SU-DHL-6 (cell line): ENCODE measurements at regions not wholly inside any gene's neighbourhood (a gene's known extent, or its start where the extent isn't known, plus 50 kb on each side); places are given as distances from the start of the nearest gene placed in this dataset.

Source experiments
- H2AFZ ChIP-seq: fragments of 200-600 bp; sonication (generic); 2 replicates; pipeline ENCODE4 v1.6.1; 2014; ENCODE audit warnings: low read depth, mild to moderate bottlenecking, moderate library complexity, mixed read lengths, antibody characterized with exemption, low read length; ENCODE audit not compliant: severe bottlenecking
- H3F3A ChIP-seq: fragments of 200-600 bp; shearing (Covaris generic); 2 replicates; pipeline ENCODE4 v1.6.0; 2016; ENCODE audit warnings: antibody characterized with exemption, mild to moderate bottlenecking; ENCODE audit not compliant: insufficient read depth
- H3K27ac ChIP-seq: fragments of 200-600 bp; sonication (generic); 2 replicates; pipeline ENCODE4 v1.5.1; 2016; ENCODE audit warnings: low read depth, mild to moderate bottlenecking, low read length, moderate library complexity, mixed read lengths
- H3K27me3 ChIP-seq: fragments of 200-600 bp; sonication (generic), shearing (Covaris generic); 2 replicates; pipeline ENCODE4 v1.6.0; 2014; ENCODE audit warnings: mild to moderate bottlenecking, low read length
- H3K36me3 ChIP-seq: fragments of 200-600 bp; sonication (generic); 2 replicates; pipeline ENCODE4 v1.6.1; 2014; ENCODE audit warnings: mild to moderate bottlenecking, low read length, mixed read lengths
- H3K4me2 ChIP-seq: fragments of 300-600, 200-600 bp; shearing (Covaris generic), sonication (generic); 2 replicates; pipeline ENCODE4 v1.6.0; 2014; ENCODE audit warnings: low read length, low read depth, mild to moderate bottlenecking; ENCODE audit not compliant: poor library complexity, severe bottlenecking
- H3K4me3 ChIP-seq: fragments of 200-600 bp; sonication (generic); 2 replicates; pipeline ENCODE4 v1.5.1; 2014; ENCODE audit warnings: antibody characterized with exemption, low read length, mild to moderate bottlenecking, mixed read lengths; ENCODE audit not compliant: insufficient read depth, poor library complexity, severe bottlenecking
- H3K79me2 ChIP-seq: fragments of 200-600 bp; sonication (generic); 2 replicates; pipeline ENCODE4 v1.6.1; 2014; ENCODE audit warnings: mild to moderate bottlenecking, low read length, moderate library complexity; ENCODE audit not compliant: insufficient read depth
- H3K9ac ChIP-seq: fragments of 200-600 bp; sonication (generic); 2 replicates; pipeline ENCODE4 v1.7.0; 2014; ENCODE audit warnings: mild to moderate bottlenecking, low read length
- H3K9me2 ChIP-seq: fragments of 200-600 bp; sonication (generic); replicated peaks from 2 replicates; pipeline ENCODE4 v1.6.1; 2014; ENCODE audit warnings: low read length; ENCODE audit not compliant: insufficient read depth
- H3K9me3 ChIP-seq: fragments of 200-600 bp; sonication (generic); 2 replicates; pipeline ENCODE4 v1.6.1; 2014; ENCODE audit warnings: low read length, mixed read lengths; ENCODE audit not compliant: insufficient read depth
- H4K20me1 ChIP-seq: fragments of 200-600 bp; sonication (generic); 2 replicates; pipeline ENCODE4 v1.6.1; 2014; ENCODE audit warnings: low read depth, mild to moderate bottlenecking, antibody characterized with exemption, low read length, moderate library complexity, mixed read lengths
- CTCF ChIP-seq: fragments of 200-600 bp; sonication (generic); IDR thresholded peaks from one replicate; pipeline ENCODE4 v1.5.1; 2017; ENCODE audit warnings: antibody characterized with exemption, mild to moderate bottlenecking, low read length, moderate library complexity; ENCODE audit not compliant: insufficient read depth, poor library complexity, severe bottlenecking
- EZH2phosphoT487 ChIP-seq: fragments of 200-600 bp; sonication (generic), shearing (Covaris generic); conservative IDR thresholded peaks from 2 replicates; pipeline ENCODE4 v1.6.1; 2018; ENCODE audit warnings: mild to moderate bottlenecking, antibody characterized with exemption, low read length, moderate library complexity, mixed read lengths

- Histone ChIP-seq H2AFZ (no peak overlapping the region), H3K9me3 (no peaks in the 10 kb centered on the region), H3F3A (no peaks in the 10 kb centered on the region), H3K36me3 (no peaks in the 10 kb centered on the region), H3K79me2 (no peaks in the 10 kb centered on the region), H3K9me2 (no peaks in the 10 kb centered on the region), H4K20me1 (no peaks in the 10 kb centered on the region), H3K27me3 (no peaks in the 10 kb centered on the region), H3K27ac (no peak overlapping the region), H3K4me2 (no peak overlapping the region), H3K9ac (no peak overlapping the region), H3K4me3 (no peak overlapping the region)
- no peak for TF ChIP-seq EZH2phosphoT487
Observed at GRCh38 chr11:128184981-128185380, 402.4 kb downstream of the ETS1 start.

- Histone ChIP-seq H3K27ac (no peak overlapping the region), H3K9me2 (no peaks in the 10 kb centered on the region), H4K20me1 (no peaks in the 10 kb centered on the region), H3F3A (no peaks in the 10 kb centered on the region), H3K9ac (no peak overlapping the region), H3K9me3 (no peaks in the 10 kb centered on the region), H3K36me3 (no peaks in the 10 kb centered on the region), H3K27me3 (no peaks in the 10 kb centered on the region), H2AFZ (no peak overlapping the region), H3K4me3 (no peak overlapping the region), H3K79me2 (no peaks in the 10 kb centered on the region), H3K4me2 (no peak overlapping the region)
- TF ChIP-seq EZH2phosphoT487 (no peak), CTCF (no peak)
Observed at GRCh38 chr11:128182844-128183243, 404.5 kb downstream of the ETS1 start.

GRCh38 chr11:128181984-128182383 is 405.4 kb downstream of the ETS1 start:
- H3K9me3 ChIP-seq: no peaks in the 10 kb centered on the region
- TF ChIP-seq CTCF (no peak), EZH2phosphoT487 (no peak)
- H3F3A ChIP-seq: no peaks in the 10 kb centered on the region
- no peak overlapping the region for H3K27ac ChIP-seq
- H3K9me2 ChIP-seq: no peaks in the 10 kb centered on the region
- no peak overlapping the region for H2AFZ ChIP-seq
- H3K79me2 ChIP-seq: no peaks in the 10 kb centered on the region
- H3K4me2 ChIP-seq: no peak overlapping the region
- H3K9ac ChIP-seq: no peak overlapping the region
- H3K4me3 ChIP-seq: no peak overlapping the region
- no peaks in the 10 kb centered on the region for H3K27me3 ChIP-seq
- no peaks in the 10 kb centered on the region for H3K36me3 ChIP-seq
- H4K20me1 ChIP-seq: no peaks in the 10 kb centered on the region

GRCh38 chr11:128181088-128181480 is 406.3 kb downstream of the ETS1 start:
- Histone ChIP-seq H3K27me3 (no peaks in the 10 kb centered on the region), H3K4me2 (no peak overlapping the region), H3F3A (no peaks in the 10 kb centered on the region), H3K9me3 (no peaks in the 10 kb centered on the region), H3K36me3 (no peaks in the 10 kb centered on the region), H3K4me3 (no peak overlapping the region), H2AFZ (no peak overlapping the region), H3K79me2 (no peaks in the 10 kb centered on the region), H4K20me1 (no peaks in the 10 kb centered on the region), H3K27ac (no peak overlapping the region), H3K9ac (no peak overlapping the region), H3K9me2 (no peaks in the 10 kb centered on the region)
- TF ChIP-seq EZH2phosphoT487 (no peak), CTCF (no peak)
